Body of pancreas (tissue), 4 donors: ENCODE measurements at regions not wholly inside any gene's neighbourhood (a gene's known extent, or its start where the extent isn't known, plus 50 kb on each side); places are given as distances from the start of the nearest gene placed in this dataset.

ENCODE experiments used
- POLR2A ChIP-seq, 3 donors: fragments of 450-650 bp; IDR thresholded peaks; one replicate each; pipeline ENCODE4 v1.6.1; 2016; ENCODE audit warnings: antibody characterized with exemption in 3 of 3, mild to moderate bottlenecking in 2 of 3
- TF ChIP-seq, protein P1 (sequence below), 7 experiments: fragments of 450-650 bp in 4 of 7; fragments of 200-600 bp in 3 of 7; sonication (generic) in 3 of 7; IDR thresholded peaks; one replicate each; pipeline ENCODE4 v1.5.1; 2016 to 2019; ENCODE audit warnings: antibody characterized with exemption in 7 of 7

GRCh38 chr14:101077481-101078074, 174.1 kb upstream of the RTL1 start:
- TF ChIP-seq, protein P1, sequence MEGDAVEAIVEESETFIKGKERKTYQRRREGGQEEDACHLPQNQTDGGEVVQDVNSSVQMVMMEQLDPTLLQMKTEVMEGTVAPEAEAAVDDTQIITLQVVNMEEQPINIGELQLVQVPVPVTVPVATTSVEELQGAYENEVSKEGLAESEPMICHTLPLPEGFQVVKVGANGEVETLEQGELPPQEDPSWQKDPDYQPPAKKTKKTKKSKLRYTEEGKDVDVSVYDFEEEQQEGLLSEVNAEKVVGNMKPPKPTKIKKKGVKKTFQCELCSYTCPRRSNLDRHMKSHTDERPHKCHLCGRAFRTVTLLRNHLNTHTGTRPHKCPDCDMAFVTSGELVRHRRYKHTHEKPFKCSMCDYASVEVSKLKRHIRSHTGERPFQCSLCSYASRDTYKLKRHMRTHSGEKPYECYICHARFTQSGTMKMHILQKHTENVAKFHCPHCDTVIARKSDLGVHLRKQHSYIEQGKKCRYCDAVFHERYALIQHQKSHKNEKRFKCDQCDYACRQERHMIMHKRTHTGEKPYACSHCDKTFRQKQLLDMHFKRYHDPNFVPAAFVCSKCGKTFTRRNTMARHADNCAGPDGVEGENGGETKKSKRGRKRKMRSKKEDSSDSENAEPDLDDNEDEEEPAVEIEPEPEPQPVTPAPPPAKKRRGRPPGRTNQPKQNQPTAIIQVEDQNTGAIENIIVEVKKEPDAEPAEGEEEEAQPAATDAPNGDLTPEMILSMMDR (IDR thresholded peaks at IDR 0.05) = no peak
- no peak for TF ChIP-seq POLR2A (IDR thresholded peaks at IDR 0.05)
